ENCODE measurements at regions not wholly inside any gene's neighbourhood (a gene's known extent, or its start where the extent isn't known, plus 50 kb on each side); places are given as distances from the start of the nearest gene placed in this dataset.
"Not testable (repeated sequence)": the region's sequence is repeated elsewhere in the genome, so short reads cannot be mapped to it uniquely, and the experiment has no call there.

DNA sequence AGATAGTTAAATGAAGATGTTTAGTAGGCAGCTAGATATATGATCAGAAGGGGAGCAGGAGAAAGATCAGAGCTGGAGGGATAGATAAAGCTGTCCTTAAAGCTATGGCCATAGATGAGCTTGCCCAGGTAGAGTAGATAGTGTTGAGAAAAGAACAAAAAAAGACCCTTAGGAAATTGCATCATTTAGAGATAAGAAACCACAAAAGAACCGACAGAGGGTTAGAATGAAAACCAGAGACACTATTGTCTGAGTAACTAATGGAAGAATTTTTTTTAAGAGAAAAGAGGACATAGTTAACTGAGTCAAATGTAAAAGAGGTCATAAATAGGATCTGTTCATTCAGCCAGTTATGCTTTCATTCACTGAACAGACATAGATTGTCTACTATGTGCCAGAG is 101.8 kb downstream of the TNFAIP3 start:
- FAIRE-seq (no peak), DNase-seq (ENCODE audit: low spot score) (no peak)

DNA sequence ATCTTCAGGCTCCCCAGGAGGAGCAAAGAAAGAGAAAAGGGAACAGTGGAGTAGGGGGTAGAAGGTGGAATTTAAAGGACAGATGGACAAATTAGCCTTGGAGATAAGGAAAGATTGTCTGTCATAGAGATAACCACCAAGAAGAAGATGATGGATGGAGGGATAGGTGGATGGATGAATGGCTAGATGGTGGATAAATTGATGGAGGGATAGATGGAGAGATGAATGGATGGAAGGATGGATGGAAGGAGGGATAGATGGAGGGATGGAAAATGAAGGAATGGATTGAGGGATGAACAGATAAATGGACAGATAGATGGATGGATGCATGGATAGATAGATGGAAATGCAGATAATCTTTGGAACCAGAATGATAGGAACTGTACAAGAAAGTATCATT is 102.8 kb downstream of the TNFAIP3 start:
- FAIRE-seq (no peak), DNase-seq (ENCODE audit: low spot score) (no peak)

DNA sequence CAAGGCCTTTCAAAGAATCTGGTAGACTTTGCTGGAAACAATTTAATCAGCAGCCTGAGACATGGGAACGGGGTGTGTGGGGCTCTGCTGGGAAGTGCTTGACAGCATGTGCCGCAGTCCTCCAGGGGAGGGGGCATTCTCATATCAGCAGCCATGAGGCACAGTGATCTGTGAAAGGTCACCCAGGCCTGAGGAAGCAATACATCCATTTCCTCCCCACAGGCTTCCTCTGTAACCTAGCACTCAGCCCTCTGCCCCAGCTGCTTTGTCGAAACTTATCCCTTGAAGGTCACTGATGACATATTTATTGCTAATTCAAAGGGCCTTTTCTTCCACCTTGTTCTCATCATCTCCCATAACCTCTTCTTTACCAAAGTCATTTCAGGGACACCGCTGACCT is 103.3 kb downstream of the TNFAIP3 start:
- DNase-seq (ENCODE audit: low spot score) (no peak), FAIRE-seq (no peak)

DNA sequence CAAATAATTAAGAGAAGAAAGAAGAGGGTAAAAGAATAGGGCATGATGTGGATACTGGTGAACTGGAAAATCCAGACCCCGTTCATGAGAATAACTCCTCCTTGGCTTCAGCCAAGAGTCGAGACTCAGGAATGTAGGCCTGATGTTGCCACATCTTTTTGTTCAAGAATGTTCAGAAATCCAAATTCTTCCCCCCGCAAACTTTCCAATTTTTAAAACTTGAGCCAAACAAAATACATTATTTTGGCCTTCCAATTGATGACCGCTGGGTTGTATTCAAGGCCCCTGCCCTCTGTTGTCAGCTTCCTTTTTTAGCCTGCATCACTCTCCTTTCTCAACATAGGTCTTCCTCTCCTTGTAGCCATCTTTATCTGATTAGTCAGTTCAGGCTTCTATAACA is 106.1 kb downstream of the TNFAIP3 start:
- FAIRE-seq (no peak), DNase-seq (ENCODE audit: low spot score) (no peak)

GRCh38 chr6:137975188-137975940 is 108.3 kb downstream of the TNFAIP3 start:
- FAIRE-seq: no peak
- no peak for DNase-seq (ENCODE audit: low spot score)

- no peak for DNase-seq (ENCODE audit: low spot score)
- no peak for FAIRE-seq
Observed at GRCh38 chr6:137976430-137976829, 109.4 kb downstream of the TNFAIP3 start.

GRCh38 chr6:137977206-137977605 is 110.1 kb downstream of the TNFAIP3 start:
- no peak for DNase-seq (ENCODE audit: low spot score)
- no peak for FAIRE-seq

GRCh38 chr6:137977814-137978213 is 110.8 kb downstream of the TNFAIP3 start:
- no peak for FAIRE-seq
- no peak for DNase-seq (ENCODE audit: low spot score)

DNA sequence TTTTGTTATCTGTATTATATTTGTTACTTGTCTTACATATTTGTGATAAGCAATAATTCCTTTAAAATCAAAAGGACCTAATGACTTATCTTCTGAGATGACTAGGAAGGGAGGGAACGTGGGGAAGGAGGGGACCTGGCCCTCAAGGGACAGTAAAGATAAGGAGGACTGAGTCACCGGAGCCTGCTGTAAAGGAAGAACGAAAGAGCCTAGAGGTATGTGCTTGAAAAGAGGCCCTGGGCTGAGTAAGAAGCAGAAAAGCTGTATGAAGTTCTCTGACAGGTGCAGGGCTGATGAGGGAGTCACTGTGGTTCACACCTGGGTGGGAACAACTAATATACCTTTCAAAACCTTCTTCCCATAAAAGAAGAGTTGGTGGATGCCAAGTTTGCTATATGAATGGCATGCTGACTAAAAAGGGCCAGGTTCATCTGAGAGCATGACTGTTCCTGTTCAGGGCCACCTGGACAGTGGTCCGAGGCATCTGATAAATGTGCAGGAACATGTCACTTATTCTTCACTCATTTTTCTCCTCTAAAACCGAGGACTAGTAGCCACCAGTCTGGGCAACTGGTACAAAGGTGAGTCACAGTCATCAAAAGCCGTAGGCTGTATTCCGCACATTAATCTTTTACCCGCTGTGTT is 111.3 kb downstream of the TNFAIP3 start:
- DNase-seq (ENCODE audit: low spot score) (peak; percentile 11), FAIRE-seq (no peak)

DNA sequence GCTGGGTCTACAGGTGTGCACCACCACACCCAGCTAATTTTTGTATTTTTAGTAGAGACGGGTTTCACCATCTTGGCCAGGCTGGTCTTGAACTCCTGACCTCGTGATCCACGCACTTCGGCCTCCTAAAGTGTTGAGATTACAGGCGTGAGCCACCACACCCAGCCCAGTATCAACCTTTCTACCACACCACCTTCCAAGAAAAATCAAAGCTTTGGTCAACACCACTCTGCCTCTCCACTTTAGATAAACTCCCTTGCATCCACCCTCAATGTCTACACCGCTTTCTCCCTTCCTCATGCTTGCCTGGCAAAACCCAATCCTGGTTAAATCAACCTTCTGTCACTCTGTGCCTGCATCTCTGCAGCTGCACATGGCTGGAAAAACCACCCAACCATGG is 112.2 kb downstream of the TNFAIP3 start:
- FAIRE-seq: not testable (repeated sequence)

DNA sequence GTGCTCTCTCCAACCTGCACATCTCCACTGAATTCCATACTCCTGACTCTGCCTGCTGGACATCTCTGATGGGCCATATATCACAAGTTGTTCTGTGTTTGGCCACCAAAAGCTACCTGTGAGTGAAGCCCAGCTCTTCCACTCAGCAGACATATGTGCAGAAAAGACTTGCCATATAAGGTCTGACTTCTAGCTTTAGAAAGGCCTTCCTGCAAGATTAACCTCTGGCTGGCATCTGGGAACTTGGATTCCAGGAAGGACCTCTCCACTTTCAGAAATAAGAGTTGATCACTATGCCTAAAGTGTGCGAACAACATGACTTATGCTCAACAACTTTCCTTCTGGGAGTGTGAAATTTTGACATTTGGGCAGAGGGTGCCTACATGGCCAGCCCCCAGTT is 113.7 kb downstream of the TNFAIP3 start:
- DNase-seq (ENCODE audit: low spot score): no peak
- no peak for FAIRE-seq

More for the DNA sequence above, 112.2 kb downstream of the TNFAIP3 start:
- DNase-seq (ENCODE audit: low spot score): not testable (repeated sequence)

- FAIRE-seq: no peak
Observed at GRCh38 chr6:137981758-137982157, 114.7 kb downstream of the TNFAIP3 start.

GRCh38 chr6:137982418-137983189 is 115.5 kb downstream of the TNFAIP3 start:
- no peak for FAIRE-seq
- no peak for DNase-seq (ENCODE audit: low spot score)

More at GRCh38 chr6:137981758-137982157, 114.7 kb downstream of the TNFAIP3 start:
- DNase-seq (ENCODE audit: low spot score): no peak

DNA sequence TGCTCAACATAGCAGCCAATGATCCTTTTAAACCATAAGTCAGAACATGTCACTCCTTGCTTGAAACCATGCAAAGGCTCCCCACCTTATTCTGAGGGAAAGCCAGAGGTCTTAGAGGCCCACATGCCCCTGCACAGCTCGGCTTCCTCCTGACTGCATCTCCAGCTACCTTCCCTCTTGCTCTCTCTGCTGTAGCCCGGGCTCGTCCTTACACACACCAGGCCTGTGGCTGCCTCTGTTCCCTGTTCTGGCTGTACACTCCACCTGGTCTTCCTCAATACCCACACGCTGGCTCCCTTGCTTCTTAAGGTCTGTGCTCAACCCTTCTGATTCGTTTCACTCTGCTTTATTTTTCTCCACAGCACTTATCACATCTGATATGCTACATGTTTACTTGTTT is 116.2 kb downstream of the TNFAIP3 start:
- no peak for DNase-seq (ENCODE audit: low spot score)
- no peak for FAIRE-seq

DNA sequence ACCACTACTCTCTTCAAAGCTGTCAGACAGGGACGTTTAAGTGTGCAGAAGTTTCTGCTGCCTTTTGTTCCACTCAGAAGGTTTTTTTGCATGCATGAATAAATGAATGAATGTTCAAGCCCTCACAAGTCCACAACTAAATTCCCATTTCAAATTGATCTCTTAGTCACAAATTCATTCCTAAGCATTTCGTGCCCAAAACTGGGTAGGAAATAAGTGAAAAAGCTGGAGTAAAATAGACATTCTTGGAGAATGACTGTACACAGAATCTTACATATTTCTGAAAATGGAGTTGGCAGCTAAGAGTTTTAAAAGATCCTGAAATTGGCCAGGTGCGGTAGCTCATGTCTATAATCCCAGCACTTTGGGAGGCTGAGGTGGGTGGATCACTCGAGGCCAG is 117.6 kb downstream of the PERP start:
- no peak for FAIRE-seq
- no peak for DNase-seq (ENCODE audit: low spot score)

GRCh38 chr6:137995371-137995770 is 111.8 kb downstream of the PERP start:
- FAIRE-seq (no peak), DNase-seq (ENCODE audit: low spot score) (no peak)

- FAIRE-seq (no peak), DNase-seq (ENCODE audit: low spot score) (no peak)
Observed at GRCh38 chr6:137998461-137999019, 108.7 kb downstream of the PERP start.

- DNase-seq (ENCODE audit: low spot score) (no peak), FAIRE-seq (no peak)
Observed at GRCh38 chr6:137999815-138000214, 107.4 kb downstream of the PERP start.

DNA sequence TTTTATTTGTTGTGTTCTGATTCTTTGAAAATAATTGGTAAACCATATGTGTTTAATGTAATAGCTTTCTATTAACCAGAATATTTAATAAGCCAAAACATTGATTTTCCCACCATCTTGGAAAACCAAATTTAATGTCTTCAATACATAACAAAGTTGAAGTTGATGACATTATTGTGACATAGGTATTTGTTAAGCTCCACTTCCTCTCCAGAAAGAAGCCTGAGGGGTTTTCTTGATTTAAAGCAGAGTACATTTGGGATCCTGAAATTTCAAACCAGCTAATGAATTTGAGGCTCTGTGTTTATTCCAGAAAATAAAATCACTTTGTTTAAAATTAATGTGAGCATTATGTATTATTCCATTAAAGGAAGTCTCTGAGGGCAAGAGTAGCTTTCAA is 106.3 kb downstream of the PERP start:
- FAIRE-seq (no peak), DNase-seq (ENCODE audit: low spot score) (no peak)

GRCh38 chr6:138001750-138002349 is 105.4 kb downstream of the PERP start:
- peak; percentile 63 for FAIRE-seq
- DNase-seq (ENCODE audit: low spot score): peak; percentile 25

Measured in RCC 7860 (cell line).